ENCODE measurements at regions not wholly inside any gene's neighbourhood (a gene's known extent, or its start where the extent isn't known, plus 50 kb on each side); places are given as distances from the start of the nearest gene placed in this dataset.
"Not testable (repeated sequence)": the region's sequence is repeated elsewhere in the genome, so short reads cannot be mapped to it uniquely, and the experiment has no call there.

DNA sequence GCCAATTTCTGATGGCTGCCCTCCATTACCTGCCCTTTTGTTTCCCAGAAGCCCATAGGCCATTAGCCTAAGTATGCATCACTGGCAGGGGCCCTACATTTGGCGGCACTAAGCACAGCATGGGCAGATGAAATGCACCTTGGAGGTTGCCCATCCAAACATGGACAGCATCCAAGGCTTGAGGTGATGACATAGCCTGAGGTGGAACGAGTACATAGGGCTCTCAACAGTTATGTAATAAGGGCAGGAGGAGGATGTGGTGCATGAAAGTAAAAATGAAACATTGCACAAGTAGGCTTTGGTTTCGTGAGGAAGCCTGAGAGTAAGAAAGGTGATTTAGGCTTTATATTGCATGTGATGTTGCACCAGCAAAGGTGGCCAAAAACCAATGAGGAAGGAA lies 148.1 kb downstream of the FAM76B start:
- no peak for DNase-seq

- no peak for DNase-seq
These were observed 151.1 kb downstream of the FAM76B start for GRCh38 chr11:95638501-95638900.

DNA sequence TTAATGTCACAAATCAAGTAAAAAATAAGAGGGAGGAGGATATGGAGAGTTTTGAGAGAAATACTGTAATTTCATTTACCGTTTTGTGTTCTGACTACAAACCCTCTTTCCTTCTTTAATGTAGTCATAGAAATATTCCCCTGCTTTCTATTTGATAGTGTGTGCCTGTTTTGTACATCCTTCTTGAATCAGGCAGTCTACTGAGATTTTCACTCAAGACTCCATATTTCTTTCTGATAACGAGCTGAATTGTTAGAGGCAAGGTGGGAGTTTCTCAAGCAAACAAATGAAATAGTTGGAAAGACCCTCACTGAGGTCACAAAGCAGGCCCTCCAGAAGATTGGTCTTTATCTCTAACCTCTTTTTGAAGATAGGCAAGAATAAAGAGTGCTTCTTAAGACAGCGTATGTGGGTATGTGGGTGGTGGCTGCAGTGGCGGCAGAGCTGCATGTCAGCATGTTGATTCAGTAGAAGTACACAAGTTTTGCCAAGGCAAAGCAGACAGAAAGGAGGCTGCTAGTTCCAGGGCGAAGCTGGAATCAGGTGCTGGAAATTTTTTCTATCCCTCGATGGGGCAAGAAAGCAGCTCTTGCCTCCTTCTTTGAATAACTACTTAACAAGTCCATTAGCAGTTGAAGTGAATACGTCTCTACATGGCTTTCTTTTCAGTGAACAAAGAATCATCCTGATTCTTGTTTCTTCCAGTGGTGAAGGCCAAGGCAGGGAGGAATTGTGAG lies 164.2 kb downstream of the FAM76B start:
- no peak for DNase-seq

GRCh38 chr11:95616256-95616804 lies 173.3 kb downstream of the FAM76B start:
- no peak for DNase-seq

GRCh38 chr11:95611827-95612226 lies 177.8 kb downstream of the FAM76B start:
- DNase-seq: no peak

- DNase-seq: not testable (repeated sequence)
These were observed 179.4 kb downstream of the FAM76B start for GRCh38 chr11:95610185-95610584.

DNA sequence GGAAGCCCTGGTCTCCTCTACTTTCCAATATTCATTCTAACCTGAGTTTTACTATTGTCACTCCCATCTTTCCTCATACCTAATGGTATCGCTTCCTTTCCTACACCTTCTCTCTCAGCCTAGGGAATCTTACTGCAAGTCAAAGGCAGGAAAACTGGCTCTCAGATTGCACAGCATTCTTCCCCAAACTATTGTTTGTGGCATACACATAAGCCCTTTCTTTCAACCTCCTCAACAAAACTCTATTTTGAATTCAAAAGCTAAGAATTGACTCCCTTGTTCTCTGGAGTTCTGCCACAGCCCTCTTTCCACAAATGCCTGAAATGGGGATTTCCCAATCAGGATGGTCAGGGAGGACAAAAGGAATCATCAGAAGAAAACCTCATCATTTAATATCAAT lies 181.5 kb downstream of the FAM76B start:
- no peak for DNase-seq

DNA sequence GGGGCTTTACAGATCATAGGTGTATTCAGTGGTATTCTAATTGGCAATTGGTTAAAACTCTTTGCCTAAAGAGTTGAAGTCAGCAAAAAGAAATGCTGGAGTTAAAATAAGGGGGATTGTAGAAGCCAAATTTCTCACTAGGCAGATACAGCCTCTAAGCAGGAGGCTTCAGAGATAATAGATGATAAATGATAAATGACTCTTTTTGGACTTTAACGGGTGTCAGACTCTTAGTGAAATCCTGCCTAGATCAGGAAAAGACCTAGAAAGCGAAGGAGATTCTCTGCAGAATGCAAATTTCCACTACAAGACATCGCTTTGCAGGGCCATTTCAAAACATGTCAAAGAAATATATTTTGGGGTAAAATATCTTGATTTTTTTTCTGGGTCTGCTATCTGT lies 182.8 kb downstream of the FAM76B start:
- DNase-seq: no peak

DNA sequence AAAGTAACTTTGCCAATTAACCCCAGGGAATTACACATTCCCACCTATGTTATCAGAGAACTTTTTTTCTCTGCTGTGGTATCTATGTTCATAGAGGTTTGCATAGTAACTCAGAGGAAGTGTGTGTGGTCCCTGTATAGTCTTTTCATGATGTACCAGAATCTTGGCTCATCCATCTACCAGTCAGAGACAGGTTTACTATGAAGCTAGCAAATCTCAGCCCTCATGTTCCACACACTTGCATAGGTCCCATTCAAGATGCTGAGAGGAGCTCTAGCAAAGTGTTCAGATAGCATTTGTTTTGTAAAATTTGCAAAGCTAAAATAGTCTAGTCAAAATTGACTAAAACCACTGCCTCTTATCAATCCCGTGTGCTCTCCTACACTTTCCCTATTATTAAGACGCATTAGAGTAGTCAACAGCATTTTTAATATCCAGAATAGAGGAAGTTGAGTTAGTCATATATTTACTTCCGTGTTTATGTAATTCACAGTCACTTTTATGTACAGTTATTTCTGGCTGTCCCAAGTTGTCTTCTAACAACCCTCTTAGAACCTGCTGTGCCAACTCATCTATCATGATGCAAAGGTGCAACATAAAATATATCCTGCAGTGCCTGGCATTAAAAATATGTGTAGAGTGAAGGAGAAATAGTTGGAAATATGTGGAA lies 184.2 kb downstream of the FAM76B start:
- no peak for DNase-seq

GRCh38 chr11:95599959-95600586 lies 189.5 kb downstream of the FAM76B start:
- no peak for DNase-seq

GRCh38 chr11:95595973-95596489 lies 193.6 kb downstream of the FAM76B start:
- DNase-seq: no peak

DNA sequence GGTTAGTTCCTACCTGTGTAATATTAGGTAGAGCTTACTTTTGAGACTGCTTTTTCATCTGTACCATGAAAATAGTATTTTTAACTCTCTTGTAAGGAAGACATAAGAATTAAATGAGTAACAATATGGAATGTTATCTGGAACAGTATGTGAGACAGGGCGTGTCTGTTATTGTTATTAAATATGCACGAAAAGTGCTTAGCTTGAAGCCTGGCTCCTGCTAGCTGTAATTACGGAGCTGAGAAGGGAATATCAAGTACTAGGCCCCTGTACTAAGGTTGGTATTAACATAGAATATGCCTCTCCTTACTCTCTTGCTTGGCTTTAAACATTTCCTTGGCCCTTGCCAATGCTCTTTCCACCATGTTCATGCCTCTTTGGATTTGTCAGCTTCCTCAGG lies 194.0 kb downstream of the FAM76B start:
- no peak for DNase-seq

GRCh38 chr11:95593111-95593510 lies 196.5 kb downstream of the FAM76B start:
- no peak for DNase-seq

DNA sequence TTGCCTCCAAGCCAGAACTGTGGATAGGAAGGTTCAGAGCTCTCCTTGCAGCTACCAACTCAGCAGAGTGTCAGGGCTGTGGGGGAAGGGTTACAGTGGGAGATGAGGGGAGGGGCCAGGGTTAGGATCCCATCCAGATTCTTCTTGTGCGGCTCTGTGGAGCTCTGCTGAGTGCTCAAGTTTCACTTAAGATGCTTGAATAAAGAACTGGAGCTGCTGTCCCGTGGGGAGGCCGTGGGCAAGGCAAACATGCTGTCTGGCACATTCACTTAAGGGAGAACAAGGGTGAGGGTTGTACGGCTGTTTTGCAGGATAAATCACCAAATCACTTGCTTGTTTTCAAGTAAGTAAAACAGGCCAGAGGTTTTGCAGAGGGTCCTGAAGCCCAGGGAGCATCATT lies 197.1 kb downstream of the FAM76B start:
- no peak for DNase-seq

- no peak for DNase-seq
These were observed 199.5 kb downstream of the FAM76B start for GRCh38 chr11:95589893-95590612.

DNA sequence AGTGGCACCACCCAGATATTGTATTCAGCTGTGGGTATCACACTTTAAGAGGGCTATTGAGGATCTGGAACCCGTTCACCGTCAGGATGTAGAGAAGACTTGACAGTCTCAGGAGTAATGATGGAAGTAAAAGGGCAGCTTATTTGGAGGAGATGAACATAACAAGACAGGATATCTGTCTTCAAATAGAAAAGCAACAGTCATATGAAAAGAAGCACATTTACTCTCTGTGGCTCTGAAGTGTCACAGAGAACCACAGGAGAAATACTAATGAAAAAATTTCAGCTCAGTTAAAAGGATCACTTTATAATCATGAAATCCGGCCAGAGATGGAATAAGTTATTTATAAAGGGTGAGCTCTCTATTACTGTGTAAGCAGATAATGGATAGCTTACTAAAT lies 200.8 kb downstream of the FAM76B start:
- no peak for DNase-seq

- DNase-seq: no peak
These were observed 202.9 kb downstream of the FAM76B start for GRCh38 chr11:95586661-95587060.

GRCh38 chr11:95586155-95586554 lies 203.4 kb downstream of the FAM76B start:
- no peak for DNase-seq

GRCh38 chr11:95585752-95586077 lies 203.9 kb downstream of the FAM76B start:
- DNase-seq: no peak

DNA sequence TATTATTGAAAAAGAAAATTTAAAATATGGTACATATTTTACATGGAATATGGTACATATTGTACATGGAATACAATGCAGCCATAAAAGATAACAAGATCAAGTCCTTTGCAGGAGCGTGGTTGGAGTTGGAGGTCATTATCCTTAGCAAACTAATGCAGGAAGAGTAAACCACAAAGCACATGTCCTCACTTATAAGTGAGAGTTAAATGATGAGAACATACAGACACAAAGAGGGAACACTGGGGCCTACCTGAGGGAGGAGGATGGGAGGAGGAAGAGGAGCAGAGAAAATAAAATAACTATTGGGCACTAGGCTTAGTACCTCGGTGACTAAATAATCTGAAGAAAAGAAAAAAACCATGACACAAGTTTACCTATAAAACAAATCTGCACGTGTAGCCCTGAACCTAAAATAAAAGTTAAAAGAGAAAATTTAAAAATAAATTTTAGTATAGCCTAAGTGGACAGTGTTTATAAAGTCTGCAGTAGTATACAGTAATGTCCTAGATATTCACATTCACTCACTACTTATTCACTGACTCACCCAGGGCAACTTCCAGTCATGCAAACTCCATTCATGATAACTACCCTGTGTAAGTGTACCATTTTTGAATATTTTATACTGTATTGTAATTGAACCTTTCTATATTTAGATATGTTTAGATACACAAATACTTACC lies 204.4 kb downstream of the FAM76B start:
- DNase-seq: no peak

GRCh38 chr11:95584589-95584988 lies 205.0 kb downstream of the FAM76B start:
- no peak for DNase-seq

- no peak for DNase-seq
These were observed 205.4 kb downstream of the FAM76B start for GRCh38 chr11:95584180-95584579.

Data from activated CD4-positive, CD25-positive, alpha-beta regulatory T cell (primary cell).